ENCODE measurements at regions not wholly inside any gene's neighbourhood (a gene's known extent, or its start where the extent isn't known, plus 50 kb on each side); places are given as distances from the start of the nearest gene placed in this dataset.

- CTCF ChIA-PET, result interaction anchor here (1.1 kb wide), 1 partner anchor 10 kb away, joined by 3 read pairs; no protein-coding TSS in a partner anchor
These were observed 332.4 kb downstream of the PCDH7 start for GRCh38 chr4:31052519-31052918.

GRCh38 chr4:31053451-31053850, 333.3 kb downstream of the PCDH7 start:
- POLR2A ChIA-PET, result no interaction called here
- DNase-seq (ENCODE audit: extremely low spot score), result no peak
- CTCF ChIA-PET, result interaction anchor here (1.0 kb wide), 1 partner anchor 23 kb away, joined by 3 read pairs; no protein-coding TSS in a partner anchor
- no peak for TF ChIP-seq CTCF (IDR thresholded peaks at IDR 0.05; ENCODE audit: control extremely low read depth, extremely low read depth, low read depth, missing control alignments)

More at GRCh38 chr4:31052519-31052918, 332.4 kb downstream of the PCDH7 start:
- no peak for TF ChIP-seq CTCF (IDR thresholded peaks at IDR 0.05; ENCODE audit: control extremely low read depth, extremely low read depth, low read depth, missing control alignments)
- POLR2A ChIA-PET, result no interaction called here
- no peak for DNase-seq (ENCODE audit: extremely low spot score)

GRCh38 chr4:31054295-31054694, 334.1 kb downstream of the PCDH7 start:
- TF ChIP-seq CTCF (IDR thresholded peaks at IDR 0.05; ENCODE audit: control extremely low read depth, extremely low read depth, low read depth, missing control alignments), result no peak
- ChIA-PET POLR2A (no interaction called here), CTCF (interaction anchor here (1.0 kb wide), 1 partner anchor 24 kb away, joined by 3 read pairs; no protein-coding TSS in a partner anchor)
- no peak for DNase-seq (ENCODE audit: extremely low spot score)

GRCh38 chr4:31058656-31059055, 338.5 kb downstream of the PCDH7 start:
- POLR2A ChIA-PET, result no interaction called here
- CTCF ChIA-PET, result no interaction called here
- no peak for DNase-seq (ENCODE audit: extremely low spot score)
- no peak for TF ChIP-seq CTCF (IDR thresholded peaks at IDR 0.05; ENCODE audit: control extremely low read depth, extremely low read depth, low read depth, missing control alignments)

GRCh38 chr4:31059753-31060522, 339.8 kb downstream of the PCDH7 start:
- POLR2A ChIA-PET, result no interaction called here
- no peak for DNase-seq (ENCODE audit: extremely low spot score)
- CTCF ChIA-PET, result no interaction called here
- no peak for TF ChIP-seq CTCF (IDR thresholded peaks at IDR 0.05; ENCODE audit: control extremely low read depth, extremely low read depth, low read depth, missing control alignments)

- CTCF ChIA-PET, result no interaction called here
- DNase-seq (ENCODE audit: extremely low spot score), result no peak
- no peak for TF ChIP-seq CTCF (IDR thresholded peaks at IDR 0.05; ENCODE audit: control extremely low read depth, extremely low read depth, low read depth, missing control alignments)
- POLR2A ChIA-PET, result no interaction called here
These were observed 344.9 kb downstream of the PCDH7 start for GRCh38 chr4:31065086-31065485.
